HG03025 (cell line): ENCODE measurements at regions not wholly inside any gene's neighbourhood (a gene's known extent, or its start where the extent isn't known, plus 50 kb on each side); places are given as distances from the start of the nearest gene placed in this dataset.
"Not testable (repeated sequence)": the region's sequence is repeated elsewhere in the genome, so short reads cannot be mapped to it uniquely, and the experiment has no call there.

Experiments
- ATAC-seq: cut with Tn5 transposase; IDR thresholded peaks from one replicate; pipeline ENCODE4 v1.9.1; 2021; ENCODE audit warnings: mild to moderate bottlenecking, moderate library complexity; ENCODE audit not compliant: unreplicated experiment, low FRiP score

DNA sequence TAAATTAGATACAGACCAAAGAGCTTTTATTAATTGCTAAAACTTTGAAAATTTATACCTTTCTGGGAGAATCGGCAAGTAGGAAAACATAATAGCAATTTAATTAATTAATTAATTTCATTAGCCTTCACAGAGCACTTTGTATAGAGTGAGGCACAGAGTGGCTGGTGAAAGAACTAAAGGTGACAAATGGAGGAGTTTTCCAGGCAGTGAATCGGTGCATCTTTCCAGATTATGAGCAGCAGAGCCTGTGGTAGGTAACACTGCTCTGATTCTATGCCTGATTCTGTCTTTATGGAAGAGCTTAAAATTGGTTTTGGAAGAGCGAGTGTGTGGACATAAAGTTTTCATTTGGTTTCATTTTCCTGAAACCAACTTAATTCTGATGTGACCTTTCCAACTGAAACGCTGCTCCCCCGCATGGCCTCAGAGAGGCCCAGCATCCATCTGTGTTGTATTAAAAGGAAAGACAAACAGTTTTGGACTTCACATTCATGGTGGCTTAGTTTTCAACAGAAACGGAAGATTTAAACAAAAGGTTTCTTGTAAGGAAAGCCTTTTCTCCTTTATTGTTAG, 188.9 kb upstream of the RPS23 start:
- no peak for ATAC-seq

DNA sequence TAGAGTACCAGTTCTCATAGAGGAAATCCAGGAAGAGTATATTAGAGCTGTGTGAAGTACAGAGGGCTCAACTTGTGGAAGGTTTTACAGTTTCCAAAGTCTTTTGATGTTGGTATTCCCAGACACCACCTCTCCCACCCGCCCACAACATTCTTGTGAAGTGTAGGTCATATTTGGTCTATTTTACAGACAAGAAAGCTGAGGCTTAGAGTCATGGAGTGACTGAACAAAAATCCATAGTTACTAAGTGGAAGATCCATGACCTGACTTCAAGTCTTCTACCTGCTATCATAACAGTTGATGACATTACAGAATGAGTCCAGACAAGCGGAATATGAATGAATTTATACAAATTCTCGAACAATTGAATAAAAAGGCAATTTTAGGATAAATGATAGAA, 187.1 kb upstream of the RPS23 start:
- no peak for ATAC-seq

DNA sequence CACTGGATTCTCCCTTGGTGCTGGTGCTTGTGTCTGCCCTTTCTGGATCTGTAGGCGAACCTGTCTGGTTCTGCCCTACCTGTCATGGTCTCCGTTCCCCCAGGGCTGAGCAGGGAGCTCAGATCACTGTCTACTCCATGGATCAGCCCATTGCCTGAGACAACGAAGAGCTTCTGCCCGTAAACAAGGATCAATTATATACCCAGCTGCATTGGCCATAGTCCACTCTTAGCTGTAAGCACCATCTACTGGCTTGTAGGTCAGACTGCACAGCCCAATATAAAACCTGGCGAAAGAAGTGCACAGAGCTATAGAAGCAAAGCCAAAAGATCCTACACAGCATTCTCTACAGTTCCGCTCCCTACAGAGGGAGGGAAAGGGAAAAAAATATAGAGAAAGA, 181.5 kb upstream of the RPS23 start:
- ATAC-seq: no peak

DNA sequence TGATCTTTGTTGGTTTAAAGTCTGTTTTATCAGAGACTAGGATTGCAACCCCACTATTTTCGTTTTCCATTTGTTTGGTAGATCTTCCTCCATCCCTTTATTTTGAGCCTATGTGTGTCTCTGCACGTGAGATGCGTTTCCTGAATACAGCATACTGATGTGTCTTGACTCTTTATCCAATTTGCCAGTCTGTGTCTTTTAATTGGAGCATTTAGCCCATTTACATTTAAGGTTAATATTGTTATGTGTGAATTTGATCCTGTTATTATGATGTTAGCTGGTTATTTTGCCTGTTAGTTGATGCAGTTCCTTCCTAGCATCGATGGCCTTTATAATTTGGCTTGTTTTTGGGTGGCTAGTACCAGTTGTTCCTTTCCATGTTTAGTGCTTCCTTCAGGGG, 177.2 kb upstream of the RPS23 start:
- not testable (repeated sequence) for ATAC-seq

DNA sequence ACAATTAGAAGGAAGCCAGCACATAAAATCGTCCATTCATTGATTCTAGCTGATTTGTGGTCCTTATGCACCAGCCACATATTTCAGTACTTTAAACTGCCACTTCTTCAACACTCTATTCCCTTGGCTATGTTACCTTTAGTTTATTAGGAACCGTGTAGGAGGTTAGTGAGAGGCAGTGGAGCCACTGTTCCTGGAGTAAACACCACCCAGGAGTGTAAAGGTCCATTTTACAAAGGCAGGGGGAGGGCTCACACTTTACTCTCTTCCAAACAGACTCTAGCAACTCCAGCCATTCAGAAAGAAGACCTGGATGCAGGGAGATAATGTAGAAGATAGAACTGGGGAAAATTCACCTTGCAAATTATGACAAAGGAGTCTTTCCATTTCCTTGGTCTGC, 170.2 kb upstream of the RPS23 start:
- ATAC-seq: no peak

DNA sequence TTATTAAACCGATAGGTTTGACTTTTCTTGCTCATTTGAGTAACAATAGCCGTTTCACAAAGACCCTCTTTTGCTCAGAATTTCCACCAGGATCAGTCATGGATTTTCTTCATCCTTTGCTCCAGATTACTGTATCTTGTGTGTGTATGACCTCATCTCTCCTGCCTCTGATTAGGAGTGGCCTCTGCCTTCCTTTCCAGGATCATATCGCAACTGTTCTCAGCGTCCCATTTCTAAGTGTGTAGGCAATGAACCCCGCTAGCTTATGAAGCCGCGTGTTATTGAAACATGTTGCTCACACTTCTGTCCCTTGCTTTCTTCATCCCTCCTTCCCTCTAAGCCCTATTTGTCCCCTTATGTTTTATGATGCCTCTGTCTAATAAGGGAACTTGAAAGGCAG, 169.8 kb upstream of the RPS23 start:
- no peak for ATAC-seq

DNA sequence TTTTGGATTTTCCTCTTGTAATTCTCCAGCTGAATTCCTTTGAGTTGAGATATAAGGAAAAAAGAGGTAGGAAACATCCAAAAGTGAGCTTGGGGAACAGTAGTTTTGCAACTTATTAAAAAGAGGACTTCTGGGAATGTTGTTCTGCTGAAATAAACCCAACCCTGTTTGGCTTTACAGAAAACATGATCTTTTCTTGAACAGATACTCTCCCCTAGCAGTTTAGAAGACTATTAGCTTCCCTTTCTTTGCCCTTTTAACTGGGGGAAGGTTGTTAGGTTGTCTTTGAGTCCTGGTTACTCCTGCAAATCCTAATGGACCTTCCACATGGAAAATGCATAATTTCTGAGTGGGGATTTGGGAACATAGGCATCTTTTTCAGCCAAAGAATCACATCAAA, 168.7 kb upstream of the RPS23 start:
- ATAC-seq: no peak

DNA sequence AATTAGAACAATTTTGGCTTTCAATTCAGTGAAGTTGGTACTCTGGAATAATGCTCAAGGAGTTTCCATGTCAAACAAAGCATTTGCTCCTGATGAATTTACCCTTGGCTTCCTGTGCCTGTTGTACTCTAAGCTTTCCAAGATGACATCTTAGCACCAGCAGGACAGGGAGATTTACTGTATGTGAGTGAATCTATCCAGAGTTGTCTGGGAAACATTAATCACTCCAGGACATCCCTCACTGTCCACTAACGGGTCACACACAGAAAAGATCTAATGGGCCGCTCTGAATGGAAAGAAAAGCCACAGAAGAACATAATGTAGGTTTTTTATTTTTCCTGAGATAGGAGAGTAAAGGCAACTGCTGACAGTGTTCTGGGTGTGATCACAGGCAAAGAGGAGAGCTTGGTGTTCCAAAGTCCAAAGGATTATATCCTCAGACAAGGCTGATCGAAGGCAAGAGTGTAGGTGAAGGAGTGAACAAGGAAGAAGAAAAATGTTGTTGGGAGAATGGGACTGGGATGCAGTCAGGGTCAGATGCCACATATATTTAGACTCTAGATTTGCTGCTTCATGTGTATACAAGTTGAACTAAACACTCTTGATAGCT, 167.7 kb upstream of the RPS23 start:
- ATAC-seq: no peak

DNA sequence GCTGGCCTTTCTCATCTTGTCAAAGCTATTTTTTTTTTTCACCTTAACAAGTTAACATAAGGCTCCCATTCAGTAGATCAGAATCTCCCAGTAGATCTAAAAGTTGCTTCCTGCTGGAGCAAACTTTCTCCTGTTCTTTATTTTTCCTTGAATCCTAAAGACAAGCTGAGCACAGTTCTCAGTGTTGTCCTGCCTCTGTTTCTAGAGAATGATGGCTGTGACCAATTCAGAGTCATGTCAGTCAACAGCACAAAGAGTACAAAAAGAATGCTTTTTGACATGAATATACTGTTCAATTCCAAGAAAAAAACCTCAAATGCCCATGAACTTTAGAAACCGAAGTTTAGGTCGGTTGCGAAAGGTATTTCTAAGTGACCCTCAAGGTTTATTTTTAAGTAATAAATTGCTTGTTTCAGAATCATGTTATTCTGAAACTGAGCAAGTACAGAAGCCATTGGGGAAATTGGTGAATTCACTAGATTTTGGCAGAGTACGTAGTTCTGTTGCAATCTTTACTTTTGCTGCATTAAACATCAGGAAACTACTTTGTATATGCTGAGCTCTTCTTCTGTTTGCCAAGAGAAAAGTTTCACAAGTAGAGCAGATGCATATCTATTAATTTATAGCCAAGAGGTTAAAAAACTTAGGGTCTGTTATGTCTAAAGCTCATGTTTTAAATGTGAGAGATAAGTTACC, 161.7 kb upstream of the RPS23 start:
- ATAC-seq: no peak

DNA sequence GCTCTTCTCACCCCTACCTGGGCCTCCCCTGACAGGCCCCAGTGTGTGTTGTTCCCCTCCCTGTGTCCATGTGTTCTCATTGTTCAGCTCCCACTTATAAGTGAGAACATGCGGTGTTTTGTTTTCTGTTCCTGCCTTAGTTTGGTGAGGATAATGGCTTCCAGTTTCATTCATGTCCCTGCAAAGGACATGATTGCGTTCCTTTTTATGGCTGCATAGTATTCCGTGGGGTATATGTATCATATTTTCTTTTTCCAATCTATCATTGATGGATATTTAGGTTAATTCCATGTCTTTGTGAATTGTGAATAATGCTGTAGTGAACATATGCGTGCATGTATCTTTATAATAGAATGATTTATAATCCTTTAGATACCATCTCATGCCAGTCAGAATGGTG, 159.4 kb upstream of the RPS23 start:
- not testable (repeated sequence) for ATAC-seq

DNA sequence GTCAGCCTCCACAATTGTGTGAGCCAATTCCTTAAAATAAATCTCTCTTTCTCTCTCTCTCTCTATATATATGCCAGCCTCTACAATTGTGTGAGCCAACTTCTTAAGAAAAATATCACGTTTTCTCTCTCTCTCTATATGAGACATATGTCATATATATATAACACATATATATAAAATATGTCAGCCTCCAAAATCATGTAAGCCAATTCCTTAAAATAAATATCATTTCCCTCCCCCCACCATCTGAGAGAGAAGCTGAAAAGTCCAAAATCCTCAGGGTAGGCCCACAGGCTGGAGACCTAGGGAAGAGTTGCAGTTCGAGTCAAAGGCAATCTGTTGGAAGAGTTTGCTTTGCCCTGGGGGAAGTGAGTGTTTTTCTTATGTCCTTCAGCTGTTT, 158.1 kb upstream of the RPS23 start:
- ATAC-seq: no peak

DNA sequence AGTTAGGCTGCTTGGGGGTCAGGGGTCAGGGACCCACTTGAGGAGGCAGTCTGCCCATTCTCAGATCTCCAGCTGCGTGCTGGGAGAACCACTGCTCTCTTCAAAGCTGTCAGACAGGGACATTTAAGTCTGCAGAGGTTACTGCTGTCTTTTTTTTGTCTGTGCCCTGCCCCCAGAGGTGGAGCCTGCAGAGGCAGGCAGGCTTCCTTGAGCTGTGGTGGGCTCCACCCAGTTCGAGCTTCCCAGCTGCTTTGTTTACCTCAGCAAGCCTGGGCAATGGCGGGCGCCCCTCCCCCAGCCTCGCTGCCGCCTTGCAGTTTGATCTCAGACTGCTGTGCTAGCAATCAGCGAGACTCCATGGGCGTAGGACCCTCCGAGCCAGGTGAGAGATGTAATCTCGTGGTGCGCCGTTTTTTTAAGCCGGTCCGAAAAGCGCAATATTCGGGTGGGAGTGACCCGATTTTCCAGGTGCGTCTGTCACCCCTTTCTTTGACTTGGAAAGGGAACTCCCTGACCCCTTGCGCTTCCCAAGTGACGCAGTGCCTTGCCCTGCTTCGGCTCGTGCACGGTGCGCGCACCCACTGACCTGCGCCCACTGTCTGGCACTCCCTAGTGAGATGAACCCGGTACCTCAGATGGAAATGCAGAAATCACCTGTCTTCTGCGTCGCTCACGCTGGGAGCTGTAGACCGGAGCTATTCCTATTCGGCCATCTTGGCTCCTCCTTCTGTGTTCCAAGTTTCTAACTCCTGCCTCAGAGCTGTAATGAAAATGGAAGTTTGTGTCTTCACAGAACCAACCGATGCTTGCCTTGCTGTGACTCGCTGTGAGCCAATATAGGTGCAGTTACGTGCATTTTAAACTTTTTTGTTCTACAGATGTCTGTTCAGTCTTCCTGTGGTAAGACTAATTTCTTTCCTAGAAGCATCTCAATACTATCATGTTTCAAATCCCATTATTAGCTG, 156.8 kb upstream of the RPS23 start:
- not testable (repeated sequence) for ATAC-seq

DNA sequence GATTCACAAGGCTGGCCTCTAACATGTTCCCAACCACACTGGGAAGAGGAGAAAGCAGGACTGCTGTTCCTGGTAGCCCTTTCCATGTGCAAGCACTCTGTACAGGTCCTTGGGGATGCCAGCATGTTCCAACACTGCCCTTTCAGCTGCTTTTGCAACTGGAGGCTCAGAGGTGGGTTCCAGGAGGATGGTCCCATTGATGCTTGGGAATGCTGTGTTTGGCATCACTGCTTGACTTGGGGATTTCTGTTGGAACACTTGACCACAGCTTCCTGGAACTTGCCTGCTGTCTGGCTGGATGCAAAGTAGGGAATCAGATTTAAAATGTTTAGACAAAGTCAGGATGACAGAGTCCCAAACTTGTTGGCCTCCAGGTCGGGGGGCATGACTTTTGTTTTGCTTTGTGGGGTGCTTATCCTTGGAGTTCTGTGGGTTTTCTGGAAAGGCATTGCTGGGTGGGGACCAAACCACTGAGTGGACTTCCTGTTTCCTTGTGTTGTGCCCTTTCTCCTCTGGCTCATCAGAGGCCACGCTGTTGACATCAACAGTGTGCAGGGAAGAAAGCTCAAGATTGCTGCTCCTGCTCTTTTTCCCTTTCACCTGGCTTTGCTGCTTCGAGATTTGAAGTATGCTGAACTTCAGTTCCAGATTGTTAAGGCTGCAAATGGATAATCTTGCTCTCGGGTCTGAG, 148.5 kb upstream of the RPS23 start:
- no peak for ATAC-seq

DNA sequence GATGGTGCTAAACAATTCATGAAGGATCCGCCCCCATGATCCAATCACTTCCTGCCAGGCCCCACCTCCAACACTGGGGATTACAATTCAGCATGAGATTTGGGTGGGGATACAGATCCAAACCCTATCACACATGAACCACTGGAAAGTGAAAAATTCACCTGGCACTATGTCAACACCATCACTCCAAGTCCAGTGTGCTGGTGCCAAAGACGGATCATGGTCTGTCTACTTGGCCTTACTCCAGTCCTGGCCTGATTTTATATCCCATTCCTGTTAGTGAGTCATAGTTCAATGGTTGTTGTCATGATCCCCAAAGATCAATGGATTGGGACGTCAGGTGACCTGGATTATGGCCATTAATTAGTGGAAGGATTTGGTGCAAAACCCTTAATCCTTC, 147.4 kb upstream of the RPS23 start:
- ATAC-seq: no peak

DNA sequence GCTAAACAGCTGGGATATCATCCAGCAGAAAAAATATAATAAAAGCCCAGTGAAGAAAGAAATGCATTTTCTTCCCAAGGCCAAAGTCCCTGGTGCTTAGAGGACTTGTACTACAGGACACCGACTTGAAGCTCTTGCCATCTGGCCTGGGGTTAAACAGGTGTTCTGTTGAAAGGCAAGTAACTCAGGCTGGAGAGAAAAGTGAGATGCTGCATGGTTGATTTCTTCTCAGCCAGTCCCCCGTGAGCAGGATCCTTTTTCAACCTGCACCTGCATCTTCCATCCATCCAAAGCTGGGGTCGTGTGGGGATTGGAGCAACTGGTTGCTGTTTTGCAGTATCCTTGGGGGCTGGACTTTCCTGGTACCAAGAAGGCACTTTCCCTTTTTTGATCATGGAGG, 146.1 kb upstream of the RPS23 start:
- ATAC-seq: no peak

DNA sequence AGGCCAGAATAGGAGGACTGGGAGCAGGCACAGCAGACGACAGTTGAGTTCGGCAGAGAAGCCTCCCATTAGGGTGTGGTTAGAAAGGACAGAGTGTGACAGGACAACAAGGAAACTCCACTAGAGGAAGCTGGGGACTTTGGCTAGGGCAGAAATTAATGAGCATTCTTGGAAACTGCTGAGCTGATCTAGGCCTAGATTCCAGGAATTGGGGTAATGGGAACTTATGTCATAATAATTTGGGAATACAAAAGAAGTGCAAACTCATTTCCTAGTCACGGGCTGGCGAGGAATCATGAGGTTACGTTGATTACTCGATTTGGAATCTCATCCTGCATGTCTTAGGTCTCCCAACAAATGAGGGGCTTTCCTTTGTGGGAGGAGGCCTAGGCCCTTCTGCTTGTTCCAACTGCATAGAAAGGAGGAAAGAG, 144.6 kb upstream of the RPS23 start:
- ATAC-seq: no peak

DNA sequence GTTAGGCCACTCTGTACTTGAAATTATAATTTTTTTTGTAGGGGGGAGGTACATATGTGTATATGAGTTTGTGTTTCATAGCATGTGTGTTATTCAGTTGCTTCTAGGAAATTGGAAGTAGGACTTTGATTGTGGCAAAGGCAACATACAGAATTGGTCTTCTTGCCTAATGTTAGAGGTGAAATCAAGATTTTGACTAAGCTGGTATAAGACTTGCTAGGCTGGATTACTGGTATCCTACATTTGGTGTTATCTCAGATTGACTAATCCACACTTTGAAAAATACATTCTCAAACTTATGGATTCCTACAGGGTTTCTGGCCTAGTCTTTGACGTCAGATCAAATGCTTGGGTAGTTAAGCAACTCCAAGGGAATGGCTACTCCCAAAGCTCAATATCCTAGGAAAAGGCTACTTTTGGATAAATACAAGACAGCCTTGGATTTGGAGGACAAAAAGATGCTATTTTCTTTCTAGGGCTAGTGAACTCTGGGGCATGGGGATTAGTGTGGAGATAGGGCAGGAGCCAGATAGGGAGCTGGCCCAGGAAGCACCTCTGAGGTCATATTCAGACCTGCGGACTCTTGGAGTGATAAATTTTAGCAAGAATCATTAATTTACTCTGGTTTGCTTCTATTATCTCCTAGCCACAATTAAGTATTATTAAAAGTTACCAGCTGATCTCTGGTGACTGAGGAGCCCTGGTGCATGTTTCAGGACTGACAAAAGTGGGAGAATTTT, 144.0 kb upstream of the RPS23 start:
- ATAC-seq: no peak

DNA sequence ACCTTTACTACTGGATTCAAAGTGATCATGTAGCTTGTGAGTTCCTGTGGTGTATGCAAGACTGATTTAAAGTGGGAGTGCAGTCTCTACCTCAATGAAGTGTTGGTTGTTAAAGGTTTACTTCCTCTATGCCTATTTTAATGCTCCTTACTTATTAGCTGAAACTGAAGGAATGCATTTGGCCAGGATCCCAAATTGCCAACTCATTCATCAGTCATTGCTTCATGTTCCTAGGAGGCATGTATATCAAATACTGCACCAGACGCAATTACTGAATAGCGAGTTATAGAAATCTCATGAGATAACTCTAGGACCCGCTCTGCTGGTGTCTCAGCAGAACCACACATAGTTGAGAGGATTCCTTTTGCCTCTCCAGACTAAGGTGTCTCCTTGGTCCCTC, 143.0 kb upstream of the RPS23 start:
- ATAC-seq: no peak

DNA sequence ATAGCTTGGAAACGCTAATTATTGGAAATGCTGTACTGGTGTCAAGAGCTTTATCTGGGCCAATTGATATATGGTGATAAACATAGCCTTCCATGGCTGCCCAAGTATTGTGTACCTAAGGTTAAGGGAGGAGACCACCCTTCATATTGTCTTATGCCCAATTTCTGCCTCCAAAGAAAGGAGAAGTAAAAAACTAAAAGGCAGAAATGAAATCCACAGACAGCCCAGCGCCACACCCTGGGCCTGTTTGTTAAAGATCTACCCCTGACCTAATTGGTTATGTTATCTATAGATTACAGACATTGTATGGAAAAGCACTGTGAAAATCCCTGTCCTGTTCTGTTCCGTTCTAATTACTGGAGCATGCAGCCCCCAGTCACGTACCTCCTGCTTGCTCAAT, 142.4 kb upstream of the RPS23 start:
- not testable (repeated sequence) for ATAC-seq
